ENCODE measurements at regions not wholly inside any gene's neighbourhood (a gene's known extent, or its start where the extent isn't known, plus 50 kb on each side); places are given as distances from the start of the nearest gene placed in this dataset.
"Not testable (repeated sequence)": the region's sequence is repeated elsewhere in the genome, so short reads cannot be mapped to it uniquely, and the experiment has no call there.

DNA sequence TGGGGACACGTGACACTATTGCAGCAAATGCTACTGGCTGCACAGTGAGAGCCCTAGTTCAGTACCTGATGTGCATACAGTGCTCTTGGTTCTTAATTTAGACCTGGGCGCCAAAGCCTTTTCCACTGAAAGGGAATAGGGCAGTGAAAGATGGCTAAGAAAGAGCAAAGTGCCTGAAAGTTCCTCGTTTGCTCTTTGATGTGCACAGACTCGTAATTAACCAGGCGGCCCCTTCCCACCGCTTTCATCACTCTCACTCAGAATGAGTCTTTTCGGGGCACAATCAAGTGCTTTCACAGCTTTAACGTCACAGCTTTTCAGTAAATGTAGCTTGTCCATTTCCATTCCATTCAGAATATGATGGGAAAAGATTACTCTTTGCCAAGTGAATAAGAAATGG, 116.6 kb upstream of the ADRA1B start:
- no peak for DNase-seq

DNA sequence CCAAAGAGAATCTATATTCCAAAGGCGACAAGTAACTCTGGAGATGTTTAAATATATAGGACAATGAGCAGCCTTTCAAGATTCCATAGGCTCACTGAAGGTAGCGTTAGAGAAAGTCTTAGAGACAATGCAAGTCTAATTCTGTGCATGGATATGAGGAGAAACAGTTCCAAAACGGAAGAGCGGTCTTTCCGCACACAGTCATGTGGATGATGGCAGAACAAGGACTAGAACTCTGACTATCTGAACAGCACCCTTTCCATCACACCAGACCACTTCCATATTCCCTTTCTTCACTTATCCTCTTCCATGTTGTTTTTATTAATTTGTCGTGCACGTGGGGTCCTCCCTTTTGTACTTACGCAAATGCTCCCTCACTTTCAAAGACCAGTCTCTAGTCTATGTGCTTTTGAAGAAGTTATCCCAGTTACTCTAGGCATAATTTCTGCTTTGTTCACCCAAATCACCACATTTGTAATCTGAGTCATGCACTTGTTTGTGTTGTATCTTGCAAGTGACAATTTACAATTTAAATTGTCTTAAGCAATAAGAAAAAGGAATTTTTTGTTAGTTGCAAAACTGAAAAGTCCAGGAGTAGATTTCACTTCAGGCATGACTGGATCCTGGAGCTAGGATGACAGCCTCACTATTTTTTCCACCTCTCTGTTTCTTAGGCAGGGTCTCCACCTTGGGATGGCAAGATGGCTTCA, 116.0 kb upstream of the ADRA1B start:
- no peak for DNase-seq

DNA sequence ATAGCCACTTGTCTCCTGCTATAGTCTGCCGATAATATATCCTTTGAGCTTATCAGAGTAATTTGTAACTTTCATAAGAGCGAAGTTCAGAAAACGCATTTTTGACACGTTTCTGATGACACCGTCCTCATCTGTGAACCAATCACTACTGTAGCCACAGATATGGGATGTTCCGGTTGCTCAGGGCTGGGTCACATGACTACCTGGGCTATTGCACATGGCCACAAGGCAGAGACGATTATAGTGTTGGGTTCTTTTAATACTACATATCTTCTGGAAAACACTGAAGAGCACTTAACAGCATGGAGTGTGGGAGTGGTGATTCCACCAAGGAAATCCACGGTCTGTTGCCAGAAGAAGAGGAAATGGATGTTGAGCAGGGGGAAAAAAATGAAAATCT, 115.0 kb upstream of the ADRA1B start:
- no peak for DNase-seq

DNA sequence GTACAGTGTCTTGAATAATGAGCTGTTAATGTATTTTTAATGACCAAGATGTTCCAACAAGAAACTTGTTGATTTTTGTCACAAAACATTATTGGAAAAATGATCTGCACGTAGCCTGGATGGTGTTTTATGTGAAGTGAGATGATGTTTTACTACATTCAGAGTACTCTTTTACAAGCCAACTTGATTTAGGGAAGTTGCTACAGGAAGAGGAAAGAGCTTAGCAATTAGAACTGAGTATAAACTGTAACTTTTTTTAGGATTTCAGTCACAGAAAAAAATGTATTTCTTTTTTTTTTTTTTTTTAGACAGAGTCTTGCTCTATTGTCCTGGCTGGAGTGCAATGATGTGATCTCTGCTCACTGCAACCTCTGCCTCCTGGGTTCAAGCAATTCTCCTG, 113.6 kb upstream of the ADRA1B start:
- no peak for DNase-seq

DNA sequence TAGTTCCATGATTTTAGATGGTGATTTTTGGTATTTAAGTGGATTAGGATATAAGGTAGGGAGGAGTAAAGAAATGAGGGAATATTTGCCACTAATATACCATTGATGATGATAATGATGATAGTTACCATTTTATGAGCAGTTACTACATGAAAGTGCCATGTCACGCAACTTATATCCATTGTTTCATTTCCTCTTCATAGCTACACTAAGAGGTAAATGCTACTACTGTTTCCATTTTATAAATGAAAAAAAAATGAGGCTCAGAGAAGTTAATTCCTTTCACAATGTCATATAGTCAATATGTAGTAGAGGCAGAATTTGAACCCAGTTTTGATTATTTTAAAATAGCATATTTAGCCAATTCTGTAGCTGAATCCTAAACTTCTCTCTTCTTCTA, 112.2 kb upstream of the ADRA1B start:
- no peak for DNase-seq

DNA sequence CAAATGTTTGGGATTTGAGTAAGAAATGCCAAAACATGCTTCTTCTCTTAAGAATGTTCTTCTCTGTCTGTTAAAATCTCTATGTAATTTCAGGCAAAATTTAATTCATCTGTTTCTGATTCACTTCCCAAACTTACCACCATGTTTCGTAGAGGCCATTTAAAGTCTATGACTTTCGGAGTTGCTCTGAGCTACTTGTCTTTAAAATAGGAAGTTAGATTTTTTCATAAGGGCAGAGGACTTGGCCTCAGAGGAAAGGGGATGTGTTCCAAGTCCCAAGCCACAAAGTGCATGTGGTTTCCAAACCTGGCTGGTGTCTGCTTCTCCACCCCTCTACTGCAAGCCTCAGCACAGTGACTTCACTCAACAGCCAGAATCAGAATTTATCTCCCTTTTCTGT, 111.3 kb upstream of the ADRA1B start:
- DNase-seq = no peak

DNA sequence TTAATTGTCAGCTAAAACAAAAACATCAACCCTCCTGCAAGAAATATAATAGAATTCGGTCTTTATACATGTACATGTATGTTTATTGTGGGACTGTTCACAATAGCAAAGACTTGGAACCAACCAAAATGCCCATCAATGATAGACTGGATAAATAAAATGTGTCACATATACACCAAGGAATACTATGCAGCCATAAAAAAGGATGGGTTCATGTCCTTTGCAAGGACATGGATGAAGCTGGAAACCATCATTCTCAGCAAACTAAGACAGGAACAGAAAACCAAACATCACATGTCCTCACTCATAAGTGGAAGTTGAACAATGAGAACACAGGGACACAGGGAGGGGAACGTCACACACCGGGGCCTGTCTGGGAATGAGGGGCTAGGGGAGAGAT, 109.1 kb upstream of the ADRA1B start:
- not testable (repeated sequence) for DNase-seq

DNA sequence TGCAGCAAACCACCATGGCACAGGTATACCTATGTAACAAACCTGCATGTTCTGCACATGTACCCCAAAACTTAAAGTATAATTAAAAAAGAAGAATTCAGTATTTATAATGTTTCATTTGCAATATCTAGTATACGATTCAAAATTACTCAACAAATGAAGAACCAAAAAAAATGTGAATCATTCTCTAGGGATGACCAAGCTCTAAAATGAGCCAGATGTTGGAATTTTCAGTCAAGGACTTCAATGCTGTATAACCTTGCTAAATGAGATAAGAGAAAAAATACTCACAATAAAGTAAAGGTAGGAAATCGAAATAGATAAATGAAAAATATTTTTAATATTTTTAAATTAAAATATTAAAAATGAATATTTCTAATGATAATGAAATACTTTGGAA, 108.7 kb upstream of the ADRA1B start:
- no peak for DNase-seq

DNA sequence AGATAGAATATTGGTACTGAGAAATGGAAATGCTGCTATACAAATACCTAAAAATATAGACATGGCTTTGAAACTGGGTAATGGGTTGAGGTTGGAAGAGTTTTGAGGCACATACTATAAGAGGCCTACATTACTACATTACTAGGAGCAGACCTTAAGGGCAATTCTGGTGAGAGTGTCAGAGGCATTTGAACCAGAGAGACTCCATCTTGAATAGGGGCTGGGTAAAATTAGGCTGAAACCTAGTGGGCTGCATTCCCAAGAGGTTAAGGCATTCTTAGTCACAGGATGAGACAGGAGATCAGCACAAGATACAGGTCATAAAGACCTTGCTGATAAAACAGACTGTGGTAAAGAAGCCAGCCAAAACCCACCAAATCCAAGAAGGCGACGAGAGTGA, 104.6 kb upstream of the ADRA1B start:
- DNase-seq = no peak

DNA sequence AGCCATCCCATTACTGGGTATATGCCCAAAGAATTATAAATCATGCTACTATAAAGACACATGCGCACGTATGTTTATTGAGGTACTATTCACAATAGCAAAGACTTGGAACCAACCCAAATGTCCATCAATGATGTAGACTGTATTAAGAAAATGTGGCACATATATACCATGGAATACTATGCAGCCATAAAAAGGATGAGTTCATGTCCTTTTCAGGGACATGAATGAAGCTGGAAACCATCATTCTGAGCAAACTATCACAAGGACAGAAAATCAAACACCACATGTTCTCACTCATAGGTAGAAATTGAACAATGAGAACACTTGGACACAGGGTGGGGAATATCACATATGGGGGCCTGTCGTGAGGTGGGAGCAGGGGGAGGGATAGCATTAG, 103.5 kb upstream of the ADRA1B start:
- not testable (repeated sequence) for DNase-seq

DNA sequence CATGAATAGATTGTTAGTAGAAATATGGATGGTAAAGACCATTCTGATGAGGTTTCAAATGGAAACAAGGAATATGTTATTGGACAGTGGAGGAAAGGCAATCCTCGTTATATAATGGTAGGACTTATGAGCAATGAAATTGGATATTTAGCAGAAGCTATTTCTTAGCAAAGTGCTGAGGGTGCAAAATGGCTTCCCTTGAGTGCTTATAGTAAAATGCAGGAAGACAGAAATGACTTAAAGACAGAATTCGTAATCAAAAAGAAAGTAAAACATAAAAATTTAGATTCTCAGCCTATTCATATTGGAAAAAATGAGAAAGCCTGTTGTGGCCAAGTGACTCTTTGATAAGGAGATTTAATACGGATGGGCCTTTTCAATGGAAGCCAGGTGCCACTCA, 102.1 kb upstream of the ADRA1B start:
- no peak for DNase-seq

DNA sequence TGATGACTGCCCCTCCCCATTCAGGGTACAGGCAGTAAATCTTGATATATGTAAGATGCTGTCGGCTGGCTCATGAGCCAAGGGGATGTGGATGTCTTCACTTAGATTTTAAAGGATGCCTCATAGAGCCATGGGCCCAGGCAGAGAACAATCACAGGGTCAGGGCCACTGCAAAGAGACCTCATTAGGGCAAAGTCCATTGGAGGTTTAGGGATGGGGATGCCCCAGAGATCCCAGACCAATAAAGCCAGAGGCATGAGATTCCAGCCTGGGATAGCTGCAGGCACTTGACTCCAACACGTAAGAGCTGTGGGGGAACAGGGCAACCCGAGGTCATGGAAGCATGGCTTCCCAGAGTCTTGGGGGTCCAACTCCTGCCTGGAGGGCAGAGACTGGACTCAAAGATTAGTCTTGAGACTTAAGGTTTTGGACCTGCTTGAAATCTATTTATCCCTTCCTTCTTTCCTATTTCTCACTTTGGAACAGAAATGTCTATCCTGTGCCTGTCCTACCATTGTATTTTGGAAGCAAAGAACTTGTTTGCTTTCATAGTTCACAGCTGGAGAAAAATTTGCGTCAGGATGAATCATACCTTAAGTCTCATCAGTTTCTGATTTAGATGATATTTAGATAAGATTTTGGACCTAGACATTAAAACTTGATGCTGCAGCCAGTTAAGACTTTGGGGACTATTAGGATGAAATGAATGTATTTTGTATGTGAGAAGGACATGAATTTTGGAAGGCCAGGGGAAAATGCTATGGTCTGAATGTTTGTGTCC, 101.3 kb upstream of the ADRA1B start:
- no peak for DNase-seq

DNA sequence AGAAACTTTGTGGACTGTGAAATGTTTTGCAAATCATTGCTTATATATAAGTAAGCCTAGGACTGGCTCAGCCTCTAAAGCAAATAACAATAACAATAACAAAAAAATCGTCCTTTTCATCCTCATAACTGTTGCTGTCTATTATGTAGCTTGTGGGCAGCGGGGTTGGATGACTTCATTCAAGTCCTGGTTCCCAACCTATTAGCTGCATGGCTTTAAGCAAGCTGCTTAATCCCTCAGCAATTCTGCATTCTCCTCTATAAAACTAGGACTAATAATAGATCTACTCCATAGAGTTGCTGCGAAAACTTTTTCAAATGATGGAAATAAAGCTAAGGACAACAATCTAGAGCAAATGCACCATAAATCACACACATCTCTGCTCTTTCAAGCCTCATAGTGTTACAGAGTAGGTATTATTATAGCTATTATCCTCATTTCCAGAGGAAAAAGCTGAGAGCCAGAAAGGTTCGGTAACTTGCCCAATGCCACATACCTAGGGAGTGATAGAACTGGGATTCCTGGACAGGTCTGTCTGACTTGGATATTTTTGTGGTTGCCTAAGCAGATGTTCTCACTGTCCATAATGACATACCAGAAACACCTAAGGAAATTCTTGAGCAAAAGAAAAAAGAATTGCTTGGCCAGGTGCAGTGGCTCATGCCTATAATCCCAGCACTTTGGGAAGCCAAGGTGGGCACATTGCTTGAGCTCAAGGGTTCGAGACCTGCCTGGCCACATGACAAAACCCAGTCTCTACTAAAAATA, 98.8 kb upstream of the ADRA1B start:
- no peak for DNase-seq

DNA sequence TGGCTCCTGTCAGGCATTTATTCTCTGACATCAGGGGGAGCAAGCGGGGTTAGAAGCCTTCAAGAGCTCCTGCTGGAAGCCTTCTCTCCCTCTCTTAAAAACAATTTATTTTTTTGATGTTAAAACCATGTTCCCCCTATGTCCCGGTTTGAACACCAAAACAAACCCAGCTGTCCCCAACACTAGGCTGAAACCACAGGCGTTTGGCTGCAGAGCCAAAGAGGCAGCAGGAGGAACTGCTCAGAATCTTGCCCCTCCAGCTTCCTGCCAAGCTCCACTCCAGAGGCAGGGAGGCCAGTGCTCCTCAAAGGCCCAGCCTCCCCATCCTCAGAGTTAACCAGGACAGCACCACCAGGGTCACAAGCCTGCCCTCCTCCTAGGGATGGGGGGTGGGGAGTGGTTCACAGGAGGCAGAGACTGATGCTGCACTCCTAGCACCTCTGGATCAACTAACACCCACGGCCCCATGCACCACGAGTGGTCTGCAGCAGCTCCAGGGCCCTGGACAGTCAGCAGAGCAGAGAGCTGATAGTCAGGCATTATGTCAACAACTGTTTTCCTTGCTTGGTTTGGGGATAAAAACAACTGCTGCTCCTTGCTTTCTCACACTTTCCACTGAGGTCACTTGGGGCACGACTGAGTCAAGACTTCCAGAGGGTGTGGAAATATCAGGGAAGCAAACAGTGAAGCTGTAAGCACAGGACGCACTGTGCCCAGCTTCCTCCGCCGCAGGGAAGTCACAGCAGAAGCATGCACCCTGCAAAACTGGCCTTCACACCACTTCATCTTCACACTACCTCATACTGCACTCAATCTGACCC, 96.5 kb upstream of the ADRA1B start:
- no peak for DNase-seq

DNA sequence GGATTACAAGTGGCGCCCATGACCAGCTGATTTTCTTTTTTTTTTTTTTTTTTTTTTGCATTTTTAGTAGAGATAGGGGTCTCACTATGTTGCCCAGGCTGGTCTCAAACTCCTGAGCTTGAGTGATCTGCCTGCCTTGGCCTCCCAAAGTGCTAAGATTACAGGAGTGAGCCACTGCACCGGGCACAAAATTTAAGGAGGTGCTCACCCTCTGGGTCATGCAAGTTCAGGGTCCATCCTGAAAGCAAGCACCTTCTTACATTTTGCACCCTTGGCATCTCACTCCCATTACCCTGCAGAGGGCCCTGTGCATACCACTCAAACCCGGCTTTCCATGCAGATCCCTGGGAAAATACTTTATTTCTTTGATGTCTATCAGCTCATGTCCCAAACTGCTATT, 95.6 kb upstream of the ADRA1B start:
- no peak for DNase-seq

DNA sequence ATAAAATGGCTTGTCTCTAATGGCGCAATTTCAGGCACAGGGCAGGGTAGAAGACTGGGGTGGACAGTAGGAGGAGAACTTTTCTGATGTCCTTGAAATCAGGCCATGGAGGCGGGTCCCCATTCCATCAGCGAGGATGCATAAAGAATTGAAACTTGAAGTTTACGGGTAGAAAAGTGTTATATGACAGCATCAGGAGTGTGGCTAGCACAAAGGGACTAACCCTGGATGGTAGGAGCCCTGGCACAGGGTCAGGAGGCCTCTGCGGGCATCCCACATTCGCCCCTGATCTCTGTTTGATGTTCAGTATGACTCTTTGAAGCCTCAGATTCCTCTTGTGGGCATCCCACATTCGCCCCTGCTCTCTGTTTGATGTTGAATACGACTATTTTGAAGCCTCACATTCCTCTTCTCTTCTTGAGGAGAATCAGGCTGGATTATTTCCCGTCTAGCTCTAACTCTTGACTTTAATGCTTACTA, 94.8 kb upstream of the ADRA1B start:
- DNase-seq = no peak

DNA sequence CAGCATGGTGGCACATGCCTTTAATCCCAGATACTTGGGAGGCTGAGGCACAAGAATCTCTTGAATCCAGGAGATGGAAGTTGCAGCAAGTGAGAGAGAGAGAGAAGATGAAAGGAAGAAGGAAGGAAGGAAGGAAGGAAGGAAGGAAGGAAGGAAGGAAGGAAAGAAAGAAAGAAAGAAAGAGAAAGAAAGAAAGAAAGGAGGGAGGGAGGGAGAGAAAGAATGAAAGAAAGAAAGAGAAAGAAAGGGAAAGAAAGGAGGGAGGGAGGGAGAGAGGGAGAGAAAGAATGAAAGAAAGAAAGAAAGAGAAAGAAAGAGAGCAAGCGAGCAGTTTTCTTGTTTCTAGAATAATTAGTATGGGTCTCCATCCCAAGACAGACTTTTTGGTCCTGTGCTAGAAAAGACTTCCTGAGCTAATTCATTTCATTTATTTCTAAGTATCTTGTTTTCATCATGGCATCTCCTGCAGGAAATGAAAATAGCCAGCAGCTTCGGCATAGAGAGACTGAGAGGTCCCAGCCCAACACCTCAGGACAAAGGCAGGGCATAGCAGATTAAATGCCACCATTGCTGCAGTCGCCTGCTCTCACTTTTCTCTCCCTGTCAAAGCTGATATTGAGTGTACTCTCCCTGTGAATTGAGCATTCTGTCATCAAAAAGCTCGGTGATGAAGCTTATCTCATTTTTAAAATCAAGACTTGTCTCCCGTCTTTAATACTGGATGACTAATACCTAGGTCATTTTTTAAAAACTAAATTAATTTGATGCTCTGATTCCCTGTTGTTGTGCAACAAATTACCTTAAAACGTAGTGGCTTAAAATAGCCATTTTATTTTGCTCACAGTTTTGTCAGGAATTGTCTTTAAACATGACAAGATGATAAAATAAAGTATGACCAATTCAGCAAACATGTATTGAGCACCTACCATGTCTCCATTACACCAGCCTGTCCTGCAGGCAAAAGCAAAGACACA, 91.8 kb upstream of the ADRA1B start:
- DNase-seq = no peak

DNA sequence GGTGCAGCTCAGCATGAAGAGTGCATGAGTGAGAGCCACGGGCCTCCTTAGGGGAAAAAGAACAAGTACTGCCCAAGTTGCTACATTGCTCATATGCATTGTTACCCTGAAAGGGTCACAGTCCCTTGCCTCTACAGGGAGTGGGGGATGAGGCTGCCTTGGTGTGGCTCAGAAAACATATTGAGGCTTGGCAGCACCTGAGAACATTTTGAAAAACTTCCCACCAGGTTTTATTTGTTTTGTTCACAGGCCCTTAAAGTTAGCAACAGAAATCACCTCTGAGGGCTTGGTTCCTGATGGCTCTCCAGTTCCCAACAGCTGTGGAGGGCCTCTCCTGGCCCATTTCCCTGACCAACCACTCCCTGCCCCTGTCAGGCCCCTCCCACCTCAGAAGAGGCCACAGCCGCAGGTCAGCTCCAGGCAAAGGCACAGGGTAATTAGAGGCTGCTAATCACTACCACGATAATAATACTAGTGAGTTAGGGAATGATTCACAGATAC, 90.7 kb upstream of the ADRA1B start:
- no peak for DNase-seq

DNA sequence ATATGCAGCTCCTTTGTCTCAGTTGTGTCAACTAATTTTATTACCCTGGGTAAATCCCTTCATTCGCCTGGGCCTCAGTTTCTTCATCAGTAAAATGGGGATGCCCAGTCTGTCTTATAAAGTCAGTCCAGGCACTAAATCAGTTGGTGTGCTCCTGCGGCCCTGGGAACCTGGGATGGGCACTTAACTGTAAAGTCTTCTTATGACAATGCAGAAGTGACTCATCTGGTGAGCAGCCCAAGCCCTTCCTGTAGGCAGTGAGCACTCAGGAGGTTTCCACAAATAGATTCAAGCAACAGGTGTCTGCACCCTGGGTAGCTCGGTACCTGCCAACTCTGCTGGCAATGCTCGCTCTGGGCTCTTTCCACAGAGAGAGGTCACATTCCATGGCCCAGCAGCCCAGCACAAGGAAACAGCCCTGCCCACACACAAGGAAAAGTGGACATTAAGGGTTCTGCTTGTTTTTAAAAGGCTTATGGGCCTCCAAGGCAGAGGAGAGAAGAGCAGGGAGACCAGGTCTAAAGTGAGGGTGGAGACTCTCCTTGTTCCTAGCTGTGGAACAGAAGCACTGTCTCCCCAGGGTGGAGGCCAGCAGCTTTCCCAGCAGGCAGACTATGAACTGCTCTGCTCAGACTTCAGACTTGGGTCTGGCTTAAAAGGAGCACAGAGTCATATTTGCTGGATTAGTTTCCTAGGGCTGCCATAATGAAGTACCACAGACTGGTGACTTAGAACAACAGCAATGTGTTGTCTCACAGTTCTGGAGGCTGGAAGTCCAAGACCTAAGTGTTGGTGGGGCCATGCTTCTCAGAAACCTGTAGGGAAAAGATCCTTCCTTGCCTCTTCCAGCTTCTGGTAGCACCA, 89.7 kb upstream of the ADRA1B start:
- DNase-seq = no peak

DNA sequence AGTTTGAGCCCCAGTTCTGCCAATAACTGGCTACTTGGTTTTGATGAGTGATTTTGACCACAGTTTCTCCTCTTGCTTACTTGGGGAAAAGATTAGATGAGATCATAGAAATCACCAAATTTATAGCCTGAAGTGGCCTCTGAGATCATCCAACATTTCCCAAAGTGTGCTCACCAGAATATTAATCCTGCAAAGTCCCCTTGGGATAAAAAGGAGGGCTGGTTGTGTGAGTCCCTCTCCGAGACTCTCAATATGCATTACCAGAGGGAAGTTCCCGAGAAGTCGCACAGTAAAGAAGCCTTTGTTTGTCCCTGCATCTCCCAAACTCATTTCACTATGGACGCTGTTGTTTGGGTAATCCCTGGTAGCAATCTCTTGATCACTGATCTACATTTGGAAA, 88.4 kb upstream of the ADRA1B start:
- DNase-seq = no peak
